GM12878 (cell line): ENCODE measurements at regions not wholly inside any gene's neighbourhood (a gene's known extent, or its start where the extent isn't known, plus 50 kb on each side); places are given as distances from the start of the nearest gene placed in this dataset.

Experiments used
- ATF2 ChIP-seq: IDR thresholded peaks from 2 replicates; pipeline ENCODE4 v1.6.1; 2012; ENCODE audit warnings: low read length, inconsistent platforms
- CTCF ChIP-seq, 3 experiments: IDR thresholded peaks in 2 of 3; conservative IDR thresholded peaks in 1 of 3; 2 replicates each; pipeline ENCODE4 v1.5.1; 2011; ENCODE audit warnings: low read depth in 3 of 3, low read length in 3 of 3, mild to moderate bottlenecking in 3 of 3, control low read depth in 2 of 3, moderate library complexity in 2 of 3, inconsistent platforms in 1 of 3, mixed read lengths in 1 of 3; ENCODE audit not compliant: control insufficient read depth in 2 of 3, insufficient read depth in 1 of 3; ENCODE audit errors: extremely low read depth in 1 of 3
- EZH2 ChIP-seq: IDR thresholded peaks from 2 replicates; pipeline ENCODE4 v1.6.1; 2012; ENCODE audit warnings: low read depth, mild to moderate bottlenecking, control low read depth, inconsistent platforms, low read length, borderline replicate concordance; ENCODE audit not compliant: control insufficient read depth
- FOS ChIP-seq: IDR thresholded peaks from 3 replicates; pipeline ENCODE4 v1.6.1; 2011; ENCODE audit warnings: borderline replicate concordance; ENCODE audit not compliant: insufficient read length; ENCODE audit errors: extremely low read depth
- HSF1 ChIP-seq: fragments of 150-350 bp; IDR thresholded peaks from 2 replicates; pipeline ENCODE4 v1.6.1; 2014; ENCODE audit warnings: mild to moderate bottlenecking, low read depth, low read length
- JUND ChIP-seq: IDR thresholded peaks from 2 replicates; pipeline ENCODE4 v1.6.1; 2012; ENCODE audit warnings: low read depth, mild to moderate bottlenecking, low read length, improper control_type of control experiment, moderate library complexity
- KDM1A ChIP-seq: fragments of 200-600 bp; sonication (generic); IDR thresholded peaks from 2 replicates; pipeline ENCODE4 v1.6.1; 2016; ENCODE audit warnings: borderline replicate concordance
- POLR2A ChIP-seq: IDR thresholded peaks from 2 replicates; pipeline ENCODE4 v1.6.1; 2011; ENCODE audit warnings: low read depth, mild to moderate bottlenecking, low read length
- PRDM15 ChIP-seq: fragments of 450-650 bp; formaldehyde crosslinking; IDR thresholded peaks from 2 replicates; pipeline ENCODE4 v1.4.0; 2020; ENCODE audit warnings: mild to moderate bottlenecking, moderate library complexity
- TAF1 ChIP-seq: IDR thresholded peaks from 2 replicates; pipeline ENCODE4 v1.6.1; 2011; ENCODE audit warnings: mild to moderate bottlenecking, low read depth, low read length, borderline replicate concordance
- ZNF274 ChIP-seq: IDR thresholded peaks from one replicate; pipeline ENCODE4 v1.8.0; 2011; ENCODE audit not compliant: insufficient read length, insufficient read depth

- TF ChIP-seq POLR2A: no peak
- no peak for TF ChIP-seq ATF2
- TF ChIP-seq PRDM15 (CRISPR knock-in tag): no peak
- no peak for TF ChIP-seq FOS
- no peak for TF ChIP-seq CTCF (IDR thresholded peaks at IDR 0.05 in 2 of 3, conservative IDR thresholded peaks at IDR 0.05 in 1 of 3; ENCODE audit: control insufficient read depth in 2 of 3, extremely low read depth in 1 of 3, insufficient read depth in 1 of 3, low read depth in 3 of 3, low read length in 3 of 3)
- no peak for TF ChIP-seq KDM1A
- no peak for TF ChIP-seq ZNF274
- TF ChIP-seq HSF1: no peak
- no peak for TF ChIP-seq TAF1
- no peak for TF ChIP-seq JUND
- no peak for TF ChIP-seq EZH2
Measured at GRCh38 chr3:95029644-95030043, 966.8 kb downstream of the NSUN3 start.
